GM19035 (cell line): ENCODE measurements at regions not wholly inside any gene's neighbourhood (a gene's known extent, or its start where the extent isn't known, plus 50 kb on each side); places are given as distances from the start of the nearest gene placed in this dataset.

Experiments used
- ATAC-seq: cut with Tn5 transposase; IDR thresholded peaks from one replicate; pipeline ENCODE4 v1.9.1; 2021; ENCODE audit not compliant: unreplicated experiment

GRCh38 chr15:96253006-96253747 lies 77.3 kb upstream of the NR2F2 start:
- no peak for ATAC-seq

- no peak for ATAC-seq
These were observed 76.3 kb upstream of the NR2F2 start for GRCh38 chr15:96254173-96254572.

- ATAC-seq = no peak
These were observed 74.9 kb upstream of the NR2F2 start for GRCh38 chr15:96255599-96255998.

- ATAC-seq = peak; percentile 59
These were observed 68.9 kb upstream of the NR2F2 start for GRCh38 chr15:96261575-96262034.

- ATAC-seq = no peak
These were observed 68.4 kb upstream of the NR2F2 start for GRCh38 chr15:96262097-96262496.

GRCh38 chr15:96262549-96263489 lies 67.7 kb upstream of the NR2F2 start:
- no peak for ATAC-seq

- no peak for ATAC-seq
These were observed 66.1 kb upstream of the NR2F2 start for GRCh38 chr15:96264351-96264798.

- ATAC-seq = no peak
These were observed 65.5 kb upstream of the NR2F2 start for GRCh38 chr15:96264801-96265515.

- ATAC-seq = no peak
These were observed 64.0 kb upstream of the NR2F2 start for GRCh38 chr15:96266456-96266855.

GRCh38 chr15:96267463-96267862 lies 63.0 kb upstream of the NR2F2 start:
- no peak for ATAC-seq

GRCh38 chr15:96268442-96269204 lies 61.9 kb upstream of the NR2F2 start:
- ATAC-seq = no peak

- ATAC-seq = no peak
These were observed 59.8 kb upstream of the NR2F2 start for GRCh38 chr15:96270581-96271172.

GRCh38 chr15:96272427-96272826 lies 58.1 kb upstream of the NR2F2 start:
- ATAC-seq = no peak

- ATAC-seq = no peak
These were observed 57.0 kb upstream of the NR2F2 start for GRCh38 chr15:96273317-96274086.

- no peak for ATAC-seq
These were observed 56.4 kb upstream of the NR2F2 start for GRCh38 chr15:96274087-96274440.

- ATAC-seq = no peak
These were observed 55.8 kb upstream of the NR2F2 start for GRCh38 chr15:96274698-96275097.

GRCh38 chr15:96276438-96277210 lies 53.9 kb upstream of the NR2F2 start:
- no peak for ATAC-seq
